Activated CD8-positive, alpha-beta memory T cell treated with anti-CD3 and anti-CD28 coated beads, Interleukin-2, amount 10 ng/mL, durations not matched to agents 7 days and 5 days (primary cell): ENCODE measurements at regions not wholly inside any gene's neighbourhood (a gene's known extent, or its start where the extent isn't known, plus 50 kb on each side); places are given as distances from the start of the nearest gene placed in this dataset.

Source experiments
- ATAC-seq: fragments of 150-1000 bp; cut with Tn5 transposase; one replicate; pipeline ENCODE4 v1.10.0; 2021; ENCODE audit warnings: moderate library complexity
- CTCF ChIA-PET: fragments of 350-600 bp; sonication (Branson Sonifier 250); formaldehyde crosslinking; loops from one replicate; lab custom pipeline; 2021; ENCODE audit warnings: antibody characterized with exemption; lab: Charles Lee
- DNase-seq: peaks from one replicate; pipeline ENCODE4 v3.0.0-alpha.2; 2020
- H3K27ac Mint-ChIP-seq: one replicate; pipeline ENCODE4 v1.8.0; 2021; ENCODE audit warnings: mild to moderate bottlenecking, mixed read lengths
- H3K27me3 Mint-ChIP-seq: one replicate; pipeline ENCODE4 v1.8.0; 2021; ENCODE audit warnings: mixed read lengths
- H3K36me3 Mint-ChIP-seq: one replicate; pipeline ENCODE4 v1.8.0; 2021; ENCODE audit warnings: mild to moderate bottlenecking, mixed read lengths
- H3K4me1 Mint-ChIP-seq: one replicate; pipeline ENCODE4 v1.8.0; 2021; ENCODE audit warnings: mixed read lengths
- H3K4me3 Mint-ChIP-seq: one replicate; pipeline ENCODE4 v1.8.0; 2021; ENCODE audit warnings: mild to moderate bottlenecking, moderate library complexity, mixed read lengths
- H3K9me3 Mint-ChIP-seq: one replicate; pipeline ENCODE4 v1.8.0; 2022; ENCODE audit warnings: low read depth, mixed read lengths

DNA sequence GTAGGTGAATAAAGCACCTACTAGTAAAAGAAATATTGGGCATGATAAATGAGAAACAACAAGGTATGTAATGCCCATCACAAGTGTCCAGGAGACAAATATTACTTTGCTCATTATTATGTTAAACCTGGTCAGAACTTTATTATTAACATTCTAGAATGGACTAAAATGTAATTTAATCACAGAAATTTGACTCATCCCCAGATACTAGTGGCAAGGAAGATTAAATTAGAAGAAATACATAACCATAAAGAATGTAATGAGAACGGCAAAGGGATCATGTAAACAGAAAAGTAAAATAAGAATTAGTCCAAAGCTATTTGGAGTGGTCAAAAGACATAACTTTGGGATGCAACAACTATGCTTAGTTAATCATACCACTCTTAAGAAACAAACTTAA, 71.2 kb upstream of the STAC start:
- H3K4me3 Mint-ChIP-seq, result no peak overlapping the region
- H3K4me1 Mint-ChIP-seq, result no peaks in the 10 kb centered on the region
- ATAC-seq (no peak), DNase-seq (no peak)
- CTCF ChIA-PET, result no interaction called here
- H3K27me3 Mint-ChIP-seq, result no peaks in the 10 kb centered on the region
- no peaks in the 10 kb centered on the region for H3K36me3 Mint-ChIP-seq
- peaks cover 2% of the 10 kb centered on the region for H3K9me3 Mint-ChIP-seq
- no peak overlapping the region for H3K27ac Mint-ChIP-seq

DNA sequence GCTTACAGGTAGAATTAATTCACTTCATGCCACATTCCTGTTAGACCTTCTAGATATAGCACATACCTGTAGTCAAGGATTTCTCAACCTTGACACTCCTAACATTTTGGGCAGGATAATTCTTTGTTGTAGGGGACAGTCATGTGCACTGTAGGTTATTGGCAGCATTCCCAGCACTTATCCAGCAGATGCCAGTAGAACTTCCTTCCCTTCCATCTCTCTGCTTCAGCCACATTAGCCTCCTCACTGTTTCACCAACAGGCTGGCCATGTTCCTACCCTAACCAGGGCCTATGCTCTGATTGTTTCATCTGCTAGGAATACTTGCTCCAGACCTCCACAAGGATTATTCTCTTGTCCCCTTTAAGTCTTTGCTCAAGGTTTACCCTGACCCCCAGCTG, 68.0 kb upstream of the STAC start:
- no peaks in the 10 kb centered on the region for H3K27me3 Mint-ChIP-seq
- H3K4me3 Mint-ChIP-seq, result no peak overlapping the region
- H3K4me1 Mint-ChIP-seq, result no peaks in the 10 kb centered on the region
- H3K36me3 Mint-ChIP-seq, result no peaks in the 10 kb centered on the region
- CTCF ChIA-PET, result no interaction called here
- ATAC-seq, result no peak
- H3K27ac Mint-ChIP-seq, result no peak overlapping the region
- H3K9me3 Mint-ChIP-seq, result peaks cover 10% of the 10 kb centered on the region
- DNase-seq, result no peak

GRCh38 chr3:36317915-36318314, 62.4 kb upstream of the STAC start:
- DNase-seq, result no peak
- H3K27me3 Mint-ChIP-seq, result no peaks in the 10 kb centered on the region
- no peaks in the 10 kb centered on the region for H3K4me1 Mint-ChIP-seq
- CTCF ChIA-PET, result no interaction called here
- no peak for ATAC-seq
- H3K27ac Mint-ChIP-seq, result no peak overlapping the region
- no peak overlapping the region for H3K4me3 Mint-ChIP-seq
- peaks cover 9% of the 10 kb centered on the region for H3K9me3 Mint-ChIP-seq
- H3K36me3 Mint-ChIP-seq, result no peaks in the 10 kb centered on the region

DNA sequence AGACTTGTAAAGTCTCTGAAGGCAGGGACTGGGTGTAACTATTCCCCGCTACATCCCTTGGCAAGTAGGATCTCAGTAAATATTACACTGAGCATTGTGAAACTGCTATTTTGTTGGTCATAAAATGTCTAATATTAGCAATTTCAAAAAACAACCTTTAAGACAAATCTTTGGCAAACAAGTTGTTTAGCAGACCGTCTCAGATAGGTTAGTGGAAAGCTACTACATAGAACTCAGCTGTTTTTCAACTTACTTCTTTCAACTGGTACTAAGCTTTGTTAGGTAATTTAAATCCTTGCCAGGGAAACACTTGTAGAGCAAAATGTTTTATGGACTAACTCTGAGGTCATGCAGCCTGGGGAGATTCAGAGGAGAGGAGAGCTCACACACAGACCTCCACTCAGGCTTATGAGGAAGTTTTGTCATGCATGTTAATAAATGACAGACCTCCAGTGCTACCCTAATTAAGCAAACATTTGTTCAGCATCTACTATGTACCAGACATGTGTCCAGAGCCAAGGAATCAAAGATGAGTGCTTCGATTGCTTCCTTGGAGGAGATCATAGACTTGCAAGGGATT, 61.6 kb upstream of the STAC start:
- Mint-ChIP-seq H3K4me3 (no peak overlapping the region), H3K9me3 (peaks cover 9% of the 10 kb centered on the region), H3K36me3 (no peaks in the 10 kb centered on the region), H3K27me3 (no peaks in the 10 kb centered on the region), H3K4me1 (no peaks in the 10 kb centered on the region), H3K27ac (no peak overlapping the region)
- no peak for ATAC-seq
- CTCF ChIA-PET, result no interaction called here
- no peak for DNase-seq

GRCh38 chr3:36319680-36320079, 60.6 kb upstream of the STAC start:
- no peaks in the 10 kb centered on the region for H3K27me3 Mint-ChIP-seq
- H3K4me3 Mint-ChIP-seq, result no peak overlapping the region
- no peaks in the 10 kb centered on the region for H3K4me1 Mint-ChIP-seq
- H3K36me3 Mint-ChIP-seq, result no peaks in the 10 kb centered on the region
- H3K9me3 Mint-ChIP-seq, result peaks cover 9% of the 10 kb centered on the region
- CTCF ChIA-PET, result no interaction called here
- DNase-seq (no peak), ATAC-seq (no peak)
- no peak overlapping the region for H3K27ac Mint-ChIP-seq
